Breast epithelium (tissue), 4 donors: ENCODE measurements at regions not wholly inside any gene's neighbourhood (a gene's known extent, or its start where the extent isn't known, plus 50 kb on each side); places are given as distances from the start of the nearest gene placed in this dataset.

Experiments used
- DNase-seq, 2 donors: peaks; one replicate each; pipeline ENCODE4 v3.0.0-alpha.2; 2019; ENCODE audit warnings: low spot score in 2 of 2
- H3K27ac ChIP-seq, 2 donors: fragments of 200-600 bp; sonication (generic) in 1 of 2; one replicate each; pipeline ENCODE4 v1.5.1; 2016 to 2019; ENCODE audit warnings: mild to moderate bottlenecking in 1 of 2
- H3K27me3 ChIP-seq, 2 donors: fragments of 200-600 bp; sonication (generic) in 1 of 2; one replicate each; pipeline versions ENCODE4 v1.5.1 to v1.6.0; 2017 to 2019; ENCODE audit warnings: control low read depth in 1 of 2, mild to moderate bottlenecking in 1 of 2
- H3K36me3 ChIP-seq: fragments of 200-600 bp; one replicate; pipeline ENCODE4 v1.5.1; 2019
- H3K4me1 ChIP-seq, 2 donors: fragments of 200-600 bp; sonication (generic); one replicate each; pipeline ENCODE4 v1.5.1; 2016 to 2019; ENCODE audit warnings: control low read depth in 1 of 2
- H3K4me3 ChIP-seq, 3 donors: fragments of 200-600 bp; sonication (generic); 1 replicate in 2 of 3; 2 replicates in 1 of 3; pipeline ENCODE4 v1.5.1; 2016 to 2019; ENCODE audit warnings: mild to moderate bottlenecking in 3 of 3, moderate library complexity in 2 of 3
- H3K9me3 ChIP-seq, 2 donors: fragments of 200-600 bp; sonication (generic) in 1 of 2; one replicate each; pipeline ENCODE4 v1.5.1; 2016 to 2019; ENCODE audit warnings: control low read depth in 1 of 2
- POLR2A ChIP-seq: fragments of 450-650 bp; IDR thresholded peaks from one replicate; pipeline ENCODE4 v1.6.1; 2016; ENCODE audit warnings: antibody characterized with exemption, mild to moderate bottlenecking, moderate library complexity
- POLR2AphosphoS5 ChIP-seq, 3 donors: sonication (generic); formaldehyde crosslinking; IDR thresholded peaks; one replicate each; pipeline ENCODE4 v1.6.1; 2017; ENCODE audit warnings: antibody characterized with exemption in 3 of 3
- intact Hi-C: fragments of 100-400 bp; cut with DNase I; formaldehyde crosslinking; loops from one replicate; pipeline ENCODE4 v1.15.1; 2023; ENCODE audit warnings: low total_unique reads
- TF ChIP-seq, protein P1 (sequence below), 3 donors: fragments of 450-650 bp; IDR thresholded peaks; one replicate each; pipeline ENCODE4 v1.5.1; 2016 to 2017; ENCODE audit warnings: antibody characterized with exemption in 3 of 3, mild to moderate bottlenecking in 3 of 3, moderate library complexity in 3 of 3

DNA sequence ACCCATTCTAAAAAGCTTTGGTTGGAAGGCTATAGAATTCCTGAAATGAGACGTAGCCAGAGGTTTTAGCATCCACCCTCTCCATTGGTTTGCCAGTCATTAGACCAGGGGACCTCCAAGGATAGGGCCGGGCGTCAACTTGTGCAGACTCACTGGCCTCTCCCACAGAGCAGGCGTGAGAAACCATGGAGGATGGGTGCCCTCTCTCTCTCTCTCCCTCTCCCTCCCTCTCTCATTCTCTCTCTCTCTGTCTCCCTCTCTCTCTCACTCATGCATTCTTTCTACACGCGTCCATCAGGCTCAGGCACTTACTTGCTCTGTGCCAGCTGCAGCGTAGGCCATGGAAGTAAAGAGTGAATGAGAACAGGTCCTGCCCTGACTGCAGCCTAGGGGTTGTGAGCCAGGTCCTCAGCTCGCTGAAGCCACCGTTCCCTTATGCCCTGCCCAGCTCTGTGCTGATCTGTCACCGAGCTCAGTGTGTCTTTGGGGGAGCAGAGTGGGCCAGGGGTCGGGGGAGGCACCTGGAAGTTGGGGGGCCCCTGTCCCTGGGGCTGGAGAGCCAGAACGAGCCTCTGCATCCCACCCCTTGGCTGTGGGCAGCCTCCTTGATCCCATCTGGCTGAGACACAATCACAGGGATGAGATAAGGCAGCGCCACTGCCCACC, 304.4 kb upstream of the HS6ST1 start:
- Histone ChIP-seq H3K27me3 (no peaks in the 10 kb centered on the region), H3K27ac (no peak overlapping the region), H3K4me3 (no peak overlapping the region), H3K36me3 (no peaks in the 10 kb centered on the region), H3K9me3 (no peaks in the 10 kb centered on the region), H3K4me1 (no peaks in the 10 kb centered on the region)
- no peak for DNase-seq
- TF ChIP-seq POLR2AphosphoS5 (IDR thresholded peaks at IDR 0.05) (no peak), POLR2A (no peak)
- TF ChIP-seq, protein P1, sequence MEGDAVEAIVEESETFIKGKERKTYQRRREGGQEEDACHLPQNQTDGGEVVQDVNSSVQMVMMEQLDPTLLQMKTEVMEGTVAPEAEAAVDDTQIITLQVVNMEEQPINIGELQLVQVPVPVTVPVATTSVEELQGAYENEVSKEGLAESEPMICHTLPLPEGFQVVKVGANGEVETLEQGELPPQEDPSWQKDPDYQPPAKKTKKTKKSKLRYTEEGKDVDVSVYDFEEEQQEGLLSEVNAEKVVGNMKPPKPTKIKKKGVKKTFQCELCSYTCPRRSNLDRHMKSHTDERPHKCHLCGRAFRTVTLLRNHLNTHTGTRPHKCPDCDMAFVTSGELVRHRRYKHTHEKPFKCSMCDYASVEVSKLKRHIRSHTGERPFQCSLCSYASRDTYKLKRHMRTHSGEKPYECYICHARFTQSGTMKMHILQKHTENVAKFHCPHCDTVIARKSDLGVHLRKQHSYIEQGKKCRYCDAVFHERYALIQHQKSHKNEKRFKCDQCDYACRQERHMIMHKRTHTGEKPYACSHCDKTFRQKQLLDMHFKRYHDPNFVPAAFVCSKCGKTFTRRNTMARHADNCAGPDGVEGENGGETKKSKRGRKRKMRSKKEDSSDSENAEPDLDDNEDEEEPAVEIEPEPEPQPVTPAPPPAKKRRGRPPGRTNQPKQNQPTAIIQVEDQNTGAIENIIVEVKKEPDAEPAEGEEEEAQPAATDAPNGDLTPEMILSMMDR (IDR thresholded peaks at IDR 0.05), result no peak
- intact Hi-C loops, result no loop called here

DNA sequence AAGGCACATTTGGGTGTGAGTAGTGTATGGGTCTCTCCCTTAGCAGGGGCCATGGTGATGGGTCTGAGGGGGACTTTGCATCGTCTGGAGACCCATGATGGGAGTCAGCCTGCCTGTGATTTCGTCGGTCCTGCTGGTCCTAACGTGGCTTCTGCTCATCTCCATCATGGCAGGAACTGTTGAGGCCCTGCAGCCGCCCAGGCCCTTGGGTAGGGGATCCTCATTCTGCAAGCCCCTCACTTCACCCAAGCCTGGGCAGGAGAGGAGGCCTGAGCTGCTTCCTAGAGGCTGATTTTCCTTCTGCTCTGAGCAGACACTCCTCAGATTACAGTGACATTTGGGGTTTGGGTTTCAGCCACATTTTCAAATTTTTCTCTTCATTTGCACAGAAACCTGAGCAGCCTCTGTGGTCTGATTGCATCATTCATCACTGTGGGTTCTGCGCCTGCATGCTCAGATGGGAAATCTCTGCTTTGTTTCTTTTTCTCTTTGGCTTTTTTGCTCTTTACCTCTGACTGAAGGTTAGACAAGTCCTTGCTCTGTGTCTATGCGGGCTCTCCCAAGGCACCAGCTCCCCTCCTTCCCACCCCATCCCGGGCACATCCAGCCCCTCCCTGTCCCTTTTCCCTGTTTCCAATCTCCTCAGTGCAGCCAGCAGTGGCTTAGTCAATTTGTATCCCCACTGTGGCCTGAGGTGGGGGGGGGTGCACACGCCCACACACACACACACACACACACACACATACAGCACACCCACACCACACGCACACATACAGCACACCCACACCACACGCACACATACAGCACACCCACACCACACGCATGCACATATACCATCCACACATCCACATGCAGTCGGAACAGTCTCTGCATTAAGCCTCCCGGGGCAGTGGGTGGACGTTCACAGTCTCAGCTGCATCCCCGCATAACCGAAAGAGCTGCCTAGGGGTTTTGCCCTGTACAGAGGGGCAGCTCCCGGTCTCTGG, 305.4 kb upstream of the HS6ST1 start:
- no peak for DNase-seq
- H3K27me3 ChIP-seq, result no peaks in the 10 kb centered on the region
- no peaks in the 10 kb centered on the region for H3K4me1 ChIP-seq
- TF ChIP-seq, protein P1 (IDR thresholded peaks at IDR 0.05), result no peak
- TF ChIP-seq POLR2A (no peak), POLR2AphosphoS5 (IDR thresholded peaks at IDR 0.05) (no peak)
- no peaks in the 10 kb centered on the region for H3K36me3 ChIP-seq
- intact Hi-C loops, result no loop called here
- no peaks in the 10 kb centered on the region for H3K9me3 ChIP-seq
- H3K27ac ChIP-seq, result no peak overlapping the region
- H3K4me3 ChIP-seq, result no peak overlapping the region

DNA sequence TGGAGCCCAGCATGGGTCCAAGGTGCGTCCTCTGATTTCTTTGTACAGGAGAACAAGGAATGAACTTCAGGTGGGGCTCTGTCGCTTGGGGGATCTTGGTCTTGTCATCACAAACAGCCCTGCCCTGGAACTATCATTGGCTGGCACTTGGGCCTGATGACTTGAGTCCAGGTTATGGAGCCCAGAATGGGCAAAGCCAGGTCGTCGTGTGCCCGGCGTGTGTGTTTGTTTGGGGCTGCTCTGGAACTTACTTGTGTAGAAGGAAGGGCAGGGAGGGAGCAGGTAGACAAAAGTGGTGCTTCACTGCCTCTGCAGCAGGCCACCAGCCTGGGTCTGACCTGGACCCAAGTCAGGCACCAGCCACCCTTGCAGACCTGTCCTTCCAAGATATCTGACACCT, 306.3 kb upstream of the HS6ST1 start:
- no peaks in the 10 kb centered on the region for H3K4me1 ChIP-seq
- no peak for TF ChIP-seq POLR2AphosphoS5 (IDR thresholded peaks at IDR 0.05)
- TF ChIP-seq POLR2A, result no peak
- TF ChIP-seq, protein P1 (IDR thresholded peaks at IDR 0.05), result no peak
- no peak for DNase-seq

DNA sequence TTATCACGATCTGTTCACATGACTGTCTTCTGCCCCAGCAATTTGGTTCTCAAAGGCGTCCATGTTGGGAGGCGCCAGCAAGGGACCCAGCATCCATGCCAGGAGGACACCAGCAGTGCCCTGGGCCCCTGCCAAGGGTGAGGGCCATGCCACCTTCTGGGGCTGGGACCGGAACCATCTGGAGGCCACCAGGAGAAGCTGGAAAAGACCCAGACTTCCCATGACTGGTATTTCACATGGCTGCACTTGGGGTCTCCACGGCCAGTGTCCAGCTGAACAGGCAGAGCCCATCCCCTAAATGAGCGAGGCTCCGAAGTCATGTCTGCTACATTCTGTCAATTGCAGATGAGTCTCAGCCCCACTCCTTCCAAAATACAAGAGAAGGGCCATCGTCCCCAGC, 306.8 kb upstream of the HS6ST1 start:
- Histone ChIP-seq H3K4me1 (no peaks in the 10 kb centered on the region), H3K9me3 (no peaks in the 10 kb centered on the region), H3K27me3 (no peaks in the 10 kb centered on the region), H3K4me3 (no peak overlapping the region), H3K27ac (no peak overlapping the region), H3K36me3 (no peaks in the 10 kb centered on the region)
- TF ChIP-seq POLR2AphosphoS5 (IDR thresholded peaks at IDR 0.05) (no peak), POLR2A (no peak)
- TF ChIP-seq, protein P1 (IDR thresholded peaks at IDR 0.05), result no peak
- DNase-seq, result no peak
- intact Hi-C loops, result no loop called here

More for the DNA sequence above, 306.3 kb upstream of the HS6ST1 start:
- no peaks in the 10 kb centered on the region for H3K27me3 ChIP-seq
- intact Hi-C loops, result no loop called here
- H3K4me3 ChIP-seq, result no peak overlapping the region
- no peaks in the 10 kb centered on the region for H3K9me3 ChIP-seq
- no peaks in the 10 kb centered on the region for H3K36me3 ChIP-seq
- no peak overlapping the region for H3K27ac ChIP-seq
